ENCODE measurements at regions not wholly inside any gene's neighbourhood (a gene's known extent, or its start where the extent isn't known, plus 50 kb on each side); places are given as distances from the start of the nearest gene placed in this dataset.

DNA sequence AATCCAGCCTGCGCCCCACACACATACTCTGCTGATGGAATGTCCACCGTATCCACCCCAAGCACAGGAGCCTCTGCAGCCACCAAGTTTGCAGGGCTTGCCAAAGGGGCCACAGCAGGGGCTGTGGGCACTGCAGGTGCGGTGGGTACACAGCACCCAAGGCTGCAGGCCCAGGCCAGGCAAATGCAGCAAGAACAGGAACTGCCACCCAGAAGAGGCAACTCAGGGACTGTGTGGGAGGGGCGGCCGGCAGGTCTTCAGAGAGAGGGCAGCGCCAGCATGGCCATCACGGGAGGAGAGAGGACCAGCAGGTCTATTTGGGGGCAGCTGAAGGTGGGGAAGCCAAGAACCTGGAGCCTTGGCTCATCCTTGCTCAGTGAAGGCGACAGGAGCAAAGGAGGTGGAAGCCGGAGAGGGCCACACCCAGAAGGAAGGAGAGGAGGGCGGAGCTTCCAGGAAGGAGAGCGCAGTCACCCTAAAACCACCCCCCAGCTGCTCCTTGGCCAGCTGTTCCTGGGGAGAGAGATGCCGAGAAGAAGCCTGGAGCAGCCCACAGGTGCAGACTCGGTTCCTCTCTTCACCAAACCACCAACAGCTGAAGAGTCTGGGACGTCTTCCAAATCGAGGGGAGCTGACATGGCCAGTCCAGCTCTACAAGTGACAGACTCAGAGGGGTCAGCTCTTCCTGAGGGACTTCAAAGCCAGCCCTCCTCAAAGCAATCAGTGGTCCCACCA, 265.1 kb upstream of the CDYL start:
- Mint-ChIP-seq H3K4me3 (no peak overlapping the region), H3K9me3 (no peaks in the 10 kb centered on the region), H3K4me1 (ENCODE audit: unreplicated experiment) (no peaks in the 10 kb centered on the region), H3K27me3 (no peaks in the 10 kb centered on the region), H3K36me3 (no peaks in the 10 kb centered on the region), H3K27ac (no peak overlapping the region)
- TF ChIP-seq, protein P1, sequence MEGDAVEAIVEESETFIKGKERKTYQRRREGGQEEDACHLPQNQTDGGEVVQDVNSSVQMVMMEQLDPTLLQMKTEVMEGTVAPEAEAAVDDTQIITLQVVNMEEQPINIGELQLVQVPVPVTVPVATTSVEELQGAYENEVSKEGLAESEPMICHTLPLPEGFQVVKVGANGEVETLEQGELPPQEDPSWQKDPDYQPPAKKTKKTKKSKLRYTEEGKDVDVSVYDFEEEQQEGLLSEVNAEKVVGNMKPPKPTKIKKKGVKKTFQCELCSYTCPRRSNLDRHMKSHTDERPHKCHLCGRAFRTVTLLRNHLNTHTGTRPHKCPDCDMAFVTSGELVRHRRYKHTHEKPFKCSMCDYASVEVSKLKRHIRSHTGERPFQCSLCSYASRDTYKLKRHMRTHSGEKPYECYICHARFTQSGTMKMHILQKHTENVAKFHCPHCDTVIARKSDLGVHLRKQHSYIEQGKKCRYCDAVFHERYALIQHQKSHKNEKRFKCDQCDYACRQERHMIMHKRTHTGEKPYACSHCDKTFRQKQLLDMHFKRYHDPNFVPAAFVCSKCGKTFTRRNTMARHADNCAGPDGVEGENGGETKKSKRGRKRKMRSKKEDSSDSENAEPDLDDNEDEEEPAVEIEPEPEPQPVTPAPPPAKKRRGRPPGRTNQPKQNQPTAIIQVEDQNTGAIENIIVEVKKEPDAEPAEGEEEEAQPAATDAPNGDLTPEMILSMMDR (conservative IDR thresholded peaks at IDR 0.05) = no peak
- DNase-seq (ENCODE audit: extremely low spot score, unreplicated experiment) = no peak

DNA sequence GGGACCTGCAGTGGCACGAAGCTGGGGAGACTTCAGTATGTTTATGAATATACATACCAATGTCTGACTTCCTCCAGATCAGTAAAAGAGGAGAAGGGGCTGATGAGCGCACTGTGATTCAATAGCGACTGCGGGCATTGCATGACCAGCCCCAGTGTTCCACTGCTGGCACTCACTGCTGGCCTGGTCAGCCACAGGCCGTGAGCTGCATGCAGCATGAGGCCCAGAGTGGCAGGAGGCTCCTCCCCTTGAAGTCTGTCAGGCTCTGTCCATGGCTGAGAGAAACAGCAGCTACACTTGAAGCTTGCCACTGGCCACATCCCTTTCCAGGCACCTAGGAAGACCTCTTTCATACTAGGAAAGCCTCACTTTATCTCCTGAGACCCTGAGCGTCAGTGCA, 265.9 kb upstream of the CDYL start:
- H3K4me3 Mint-ChIP-seq = no peak overlapping the region
- H3K36me3 Mint-ChIP-seq = no peaks in the 10 kb centered on the region
- no peaks in the 10 kb centered on the region for H3K9me3 Mint-ChIP-seq
- no peaks in the 10 kb centered on the region for H3K27me3 Mint-ChIP-seq
- no peaks in the 10 kb centered on the region for H3K4me1 Mint-ChIP-seq (ENCODE audit: unreplicated experiment)
- DNase-seq (ENCODE audit: extremely low spot score, unreplicated experiment) = no peak
- TF ChIP-seq, protein P1 (conservative IDR thresholded peaks at IDR 0.05) = no peak
- no peak overlapping the region for H3K27ac Mint-ChIP-seq

DNA sequence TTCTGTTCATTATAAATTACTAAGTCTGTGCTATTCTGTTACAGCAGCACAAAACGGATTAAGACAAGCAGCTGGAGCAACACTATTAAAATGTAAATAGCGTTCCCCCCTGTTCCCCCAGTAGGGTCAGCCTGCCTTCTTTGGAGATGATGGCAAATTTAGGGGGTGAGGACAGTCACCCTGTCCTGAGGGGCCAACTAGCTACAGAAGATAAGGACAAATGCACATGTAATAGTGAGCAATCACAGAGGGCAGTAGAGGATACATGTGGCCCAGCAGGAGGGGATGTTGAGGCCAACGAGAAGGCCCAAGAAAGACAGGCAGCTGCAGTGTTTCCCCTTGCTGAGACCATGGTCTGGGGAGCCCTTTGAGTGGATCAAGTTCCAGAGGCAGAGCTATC, 266.7 kb upstream of the CDYL start:
- Mint-ChIP-seq H3K27me3 (no peaks in the 10 kb centered on the region), H3K9me3 (no peaks in the 10 kb centered on the region), H3K4me1 (ENCODE audit: unreplicated experiment) (no peaks in the 10 kb centered on the region), H3K4me3 (no peak overlapping the region), H3K36me3 (no peaks in the 10 kb centered on the region), H3K27ac (no peak overlapping the region)
- DNase-seq (ENCODE audit: extremely low spot score, unreplicated experiment) = no peak
- TF ChIP-seq, protein P1 (conservative IDR thresholded peaks at IDR 0.05) = no peak

DNA sequence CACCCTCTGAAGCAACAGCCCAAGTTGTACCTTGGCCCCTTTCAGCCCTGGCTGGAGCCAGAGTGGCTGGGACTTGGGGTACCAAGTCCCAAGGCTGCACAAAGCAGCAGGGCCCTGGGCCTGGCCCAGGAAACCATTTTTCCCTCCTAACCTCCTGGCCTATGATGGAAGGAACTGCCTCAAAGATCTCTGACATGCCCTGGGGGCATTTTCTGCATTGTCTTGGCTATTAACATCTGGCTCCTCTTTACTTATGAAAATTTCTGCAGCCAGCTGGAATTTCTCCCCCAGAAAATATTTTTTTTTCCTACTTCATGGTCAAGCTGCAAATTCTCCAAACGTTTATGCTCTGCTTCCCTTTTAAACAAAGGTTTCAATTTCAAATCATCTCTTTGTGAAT, 269.4 kb upstream of the CDYL start:
- Mint-ChIP-seq H3K27me3 (no peaks in the 10 kb centered on the region), H3K36me3 (no peaks in the 10 kb centered on the region), H3K4me1 (ENCODE audit: unreplicated experiment) (no peaks in the 10 kb centered on the region), H3K4me3 (no peak overlapping the region), H3K9me3 (no peaks in the 10 kb centered on the region), H3K27ac (no peak overlapping the region)
- TF ChIP-seq, protein P1 (conservative IDR thresholded peaks at IDR 0.05) = no peak
- DNase-seq (ENCODE audit: extremely low spot score, unreplicated experiment) = no peak

DNA sequence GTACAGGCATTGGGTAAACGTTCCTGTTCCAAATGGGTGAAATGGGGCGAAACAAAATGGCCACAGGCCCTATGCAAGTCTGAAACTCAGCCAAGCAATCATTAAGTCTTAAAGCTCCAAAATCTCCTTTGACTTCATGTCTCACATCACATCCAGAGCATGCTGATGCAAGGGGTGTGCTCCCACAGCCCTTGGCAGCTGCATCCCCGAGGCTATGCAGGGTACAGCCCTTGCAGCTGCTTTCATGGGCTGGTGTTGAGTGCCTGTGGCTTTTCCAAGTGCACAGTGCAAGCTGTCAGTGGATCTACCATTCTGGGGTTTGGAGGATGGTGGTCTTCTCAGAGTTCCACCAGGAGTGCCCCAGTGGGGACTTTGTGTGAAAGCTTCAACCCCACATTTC, 270.0 kb upstream of the CDYL start:
- no peaks in the 10 kb centered on the region for H3K36me3 Mint-ChIP-seq
- no peak overlapping the region for H3K27ac Mint-ChIP-seq
- no peaks in the 10 kb centered on the region for H3K27me3 Mint-ChIP-seq
- no peaks in the 10 kb centered on the region for H3K9me3 Mint-ChIP-seq
- no peak for DNase-seq (ENCODE audit: extremely low spot score, unreplicated experiment)
- H3K4me3 Mint-ChIP-seq = no peak overlapping the region
- TF ChIP-seq, protein P1 (conservative IDR thresholded peaks at IDR 0.05) = no peak
- H3K4me1 Mint-ChIP-seq (ENCODE audit: unreplicated experiment) = no peaks in the 10 kb centered on the region

Data from type B pancreatic cell (in vitro differentiated cells).